Erythroblast (primary cell): ENCODE measurements at regions not wholly inside any gene's neighbourhood (a gene's known extent, or its start where the extent isn't known, plus 50 kb on each side); places are given as distances from the start of the nearest gene placed in this dataset.

Experiments used
- GATA1 ChIP-seq: IDR thresholded peaks from 2 replicates; pipeline ENCODE4 v1.6.1; 2011; ENCODE audit warnings: low read depth, mild to moderate bottlenecking, control low read depth, low read length, moderate library complexity
- POLR2A ChIP-seq: IDR thresholded peaks from 2 replicates; pipeline ENCODE4 v1.6.1; 2011; ENCODE audit warnings: mild to moderate bottlenecking, low read length

DNA sequence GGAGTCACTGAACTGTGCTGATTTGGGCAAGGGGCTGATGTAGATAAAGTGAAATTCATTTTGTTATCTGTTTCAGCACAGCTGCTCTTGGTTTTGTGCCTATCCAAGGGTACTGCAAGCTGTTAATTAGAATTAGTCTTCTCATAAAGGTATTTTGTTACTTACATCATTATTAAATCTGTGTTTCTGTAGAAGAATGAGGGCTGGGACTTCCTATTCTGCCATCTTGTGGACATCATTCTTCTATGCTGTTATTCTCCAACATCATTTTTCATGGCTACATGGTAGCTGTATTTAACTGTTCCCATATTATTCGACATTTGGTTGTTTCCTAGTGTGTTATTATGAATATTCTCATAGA lies 76.2 kb upstream of the CCDC71L start:
- TF ChIP-seq POLR2A (no peak), GATA1 (no peak)
